Panc1 (cell line): ENCODE measurements at regions not wholly inside any gene's neighbourhood (a gene's known extent, or its start where the extent isn't known, plus 50 kb on each side); places are given as distances from the start of the nearest gene placed in this dataset.
"Not testable (repeated sequence)": the region's sequence is repeated elsewhere in the genome, so short reads cannot be mapped to it uniquely, and the experiment has no call there.

Experiments used
- POLR2AphosphoS5 ChIP-seq: IDR thresholded peaks from 2 replicates; pipeline ENCODE4 v1.6.1; 2012; ENCODE audit warnings: mild to moderate bottlenecking, low read depth, low read length, moderate library complexity
- SIN3A ChIP-seq: IDR thresholded peaks from 2 replicates; pipeline ENCODE4 v1.6.1; 2012; ENCODE audit warnings: low read depth, mild to moderate bottlenecking, low read length, moderate library complexity, borderline replicate concordance; ENCODE audit not compliant: insufficient read depth
- TCF7L2 ChIP-seq: IDR thresholded peaks from 2 replicates; pipeline ENCODE4 v1.6.1; 2011; ENCODE audit warnings: mild to moderate bottlenecking, low read depth, low read length, inconsistent platforms
- TF ChIP-seq, protein P1 (sequence below): fragments of 450-650 bp; IDR thresholded peaks from 2 replicates; pipeline ENCODE4 v1.5.1; 2017; ENCODE audit warnings: mild to moderate bottlenecking

DNA sequence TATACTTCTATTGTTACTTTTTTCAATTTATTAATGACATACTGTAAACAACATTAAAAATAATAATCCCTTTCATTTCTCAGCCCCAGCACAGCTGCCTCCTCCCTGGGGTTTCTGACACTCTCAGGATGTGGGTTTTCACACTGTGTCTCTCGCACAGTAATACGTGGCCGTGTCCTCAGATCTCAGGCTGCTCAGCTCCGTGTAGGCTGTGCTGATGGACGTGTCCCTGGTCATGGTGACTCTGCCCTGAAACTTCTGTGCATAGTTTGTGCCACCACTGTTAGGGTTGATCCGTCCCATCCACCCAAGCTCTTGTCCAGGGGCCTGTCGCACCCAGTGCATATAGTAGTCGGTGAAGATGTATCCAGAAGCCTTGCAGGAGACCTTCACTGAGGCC lies 80.0 kb downstream of the OR4M2 start:
- TF ChIP-seq, protein P1, sequence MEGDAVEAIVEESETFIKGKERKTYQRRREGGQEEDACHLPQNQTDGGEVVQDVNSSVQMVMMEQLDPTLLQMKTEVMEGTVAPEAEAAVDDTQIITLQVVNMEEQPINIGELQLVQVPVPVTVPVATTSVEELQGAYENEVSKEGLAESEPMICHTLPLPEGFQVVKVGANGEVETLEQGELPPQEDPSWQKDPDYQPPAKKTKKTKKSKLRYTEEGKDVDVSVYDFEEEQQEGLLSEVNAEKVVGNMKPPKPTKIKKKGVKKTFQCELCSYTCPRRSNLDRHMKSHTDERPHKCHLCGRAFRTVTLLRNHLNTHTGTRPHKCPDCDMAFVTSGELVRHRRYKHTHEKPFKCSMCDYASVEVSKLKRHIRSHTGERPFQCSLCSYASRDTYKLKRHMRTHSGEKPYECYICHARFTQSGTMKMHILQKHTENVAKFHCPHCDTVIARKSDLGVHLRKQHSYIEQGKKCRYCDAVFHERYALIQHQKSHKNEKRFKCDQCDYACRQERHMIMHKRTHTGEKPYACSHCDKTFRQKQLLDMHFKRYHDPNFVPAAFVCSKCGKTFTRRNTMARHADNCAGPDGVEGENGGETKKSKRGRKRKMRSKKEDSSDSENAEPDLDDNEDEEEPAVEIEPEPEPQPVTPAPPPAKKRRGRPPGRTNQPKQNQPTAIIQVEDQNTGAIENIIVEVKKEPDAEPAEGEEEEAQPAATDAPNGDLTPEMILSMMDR: not testable (repeated sequence)
- TF ChIP-seq TCF7L2, POLR2AphosphoS5, SIN3A: not testable (repeated sequence)
